B cell (primary cell): ENCODE measurements at regions not wholly inside any gene's neighbourhood (a gene's known extent, or its start where the extent isn't known, plus 50 kb on each side); places are given as distances from the start of the nearest gene placed in this dataset.

Experiments used
- ATAC-seq: fragments of 200-7000 bp; cut with Tn5 transposase; one replicate; pipeline ENCODE4 v1.10.0; 2021; ENCODE audit warnings: low read depth, mild to moderate bottlenecking, moderate number of reproducible peaks, moderate library complexity
- CTCF ChIA-PET: fragments of 350-600 bp; sonication (Branson Sonifier 250); formaldehyde crosslinking; loops from one replicate; lab custom pipeline; 2021; ENCODE audit warnings: antibody characterized with exemption, inconsistent platforms; lab: Charles Lee
- POLR2A ChIA-PET: fragments of 350-600 bp; sonication (Branson Sonifier 250); formaldehyde crosslinking; loops from one replicate; lab custom pipeline; 2021; ENCODE audit warnings: antibody characterized with exemption; lab: Charles Lee
- DNase-seq: peaks from one replicate; pipeline ENCODE4 v3.0.0; 2013
- H2AFZ ChIP-seq: 2 replicates; pipeline ENCODE4 v1.6.1; 2012; ENCODE audit warnings: mild to moderate bottlenecking, low read depth, low read length; ENCODE audit not compliant: insufficient read depth, poor library complexity, severe bottlenecking
- H3K27ac ChIP-seq, 2 donors: 1 replicate in 1 of 2; 2 replicates in 1 of 2; pipeline ENCODE4 v1.5.1; 2012 to 2013; ENCODE audit warnings: low read length in 2 of 2, mild to moderate bottlenecking in 2 of 2, moderate library complexity in 1 of 2
- H3K27me3 ChIP-seq, 4 experiments: fragments of 200-600 bp in 1 of 4; sonication (generic) in 1 of 4; replicated peaks in 1 of 4; 1 replicate in 2 of 4; 2 replicates in 2 of 4; pipeline versions ENCODE4 v1.6.1 to v1.7.0; 2013 to 2016; ENCODE audit warnings: low read length in 3 of 4, mild to moderate bottlenecking in 2 of 4, mixed read lengths in 1 of 4, moderate library complexity in 1 of 4; ENCODE audit not compliant: insufficient read depth in 4 of 4, control insufficient read depth in 3 of 4; ENCODE audit errors: control extremely low read depth in 1 of 4
- H3K36me3 ChIP-seq, 2 experiments: replicated peaks in 1 of 2; 1 replicate in 1 of 2; 2 replicates in 1 of 2; pipeline versions ENCODE4 v1.6.1 to v1.7.1; 2013; ENCODE audit warnings: low read length in 1 of 2; ENCODE audit not compliant: insufficient read depth in 2 of 2, control insufficient read depth in 1 of 2; ENCODE audit errors: control extremely low read depth in 1 of 2, extremely low read depth in 1 of 2
- H3K4me1 ChIP-seq, 2 donors: fragments of 200-600 bp in 1 of 2; sonication (generic) in 1 of 2; 1 replicate in 1 of 2; 2 replicates in 1 of 2; pipeline versions ENCODE4 v1.5.1 to v1.6.1; 2013 to 2017; ENCODE audit warnings: low read length in 2 of 2; ENCODE audit not compliant: control insufficient read depth in 2 of 2, insufficient read depth in 2 of 2
- H3K4me2 ChIP-seq: replicated peaks from 2 replicates; pipeline ENCODE3; 2012; ENCODE audit warnings: mild to moderate bottlenecking, low read depth, low read length; ENCODE audit not compliant: poor library complexity, severe bottlenecking
- H3K4me3 ChIP-seq, 5 experiments: fragments of 200-600 bp in 1 of 5; sonication (generic) in 1 of 5; 1 replicate in 3 of 5; 2 replicates in 2 of 5; pipeline versions ENCODE4 v1.5.1 to v1.7.0; 2011 to 2016; ENCODE audit warnings: low read length in 4 of 5, mild to moderate bottlenecking in 4 of 5, low read depth in 2 of 5, control low read depth in 1 of 5, moderate library complexity in 1 of 5; ENCODE audit not compliant: insufficient read depth in 1 of 5; ENCODE audit errors: control extremely low read depth in 1 of 5, extremely low read depth in 1 of 5
- H3K79me2 ChIP-seq: fragments of 200-600 bp; sonication (generic); one replicate; pipeline ENCODE4 v1.6.0; 2016; ENCODE audit warnings: low read length; ENCODE audit not compliant: control insufficient read depth, insufficient read depth
- H3K9ac ChIP-seq: fragments of 200-600 bp; sonication (generic); 2 replicates; pipeline ENCODE4 v1.6.1; 2017; ENCODE audit warnings: mild to moderate bottlenecking, low read length, moderate library complexity
- H3K9me3 ChIP-seq, 3 donors: one replicate each; pipeline versions ENCODE4 v1.6.1 to v1.7.1; 2013; ENCODE audit warnings: low read length in 2 of 3; ENCODE audit not compliant: control insufficient read depth in 2 of 3, insufficient read depth in 1 of 3; ENCODE audit errors: control extremely low read depth in 1 of 3
- H4K20me1 ChIP-seq: 2 replicates; pipeline ENCODE4 v1.6.0; 2012; ENCODE audit warnings: mild to moderate bottlenecking, low read length; ENCODE audit not compliant: insufficient read depth, control insufficient read depth, poor library complexity, severe bottlenecking
- H3K27ac Mint-ChIP-seq: one replicate; pipeline ENCODE4 v1.8.0; 2021; ENCODE audit warnings: mixed read lengths
- H3K27me3 Mint-ChIP-seq: one replicate; pipeline ENCODE4 v1.8.0; 2021; ENCODE audit warnings: mixed read lengths
- H3K4me1 Mint-ChIP-seq: one replicate; pipeline ENCODE4 v1.8.0; 2021; ENCODE audit warnings: mixed read lengths
- H3K4me3 Mint-ChIP-seq: one replicate; pipeline ENCODE4 v1.8.0; 2021; ENCODE audit warnings: mixed read lengths
- H3K9me3 Mint-ChIP-seq: one replicate; pipeline ENCODE4 v1.8.0; 2022; ENCODE audit warnings: mixed read lengths; ENCODE audit not compliant: insufficient read depth
- EZH2 ChIP-seq: IDR thresholded peaks from 2 replicates; pipeline ENCODE4 v1.6.1; 2012; ENCODE audit warnings: borderline replicate concordance, low read depth, mild to moderate bottlenecking, moderate library complexity, low read length; ENCODE audit not compliant: insufficient read depth, poor library complexity, severe bottlenecking
- WGBS: methylation state at CpG from one replicate; pipeline ENCODE4 v1.1.5; 2013; ENCODE audit warnings: missing lambda C conversion rate; ENCODE audit not compliant: insufficient coverage; 5-methylcytosine and 5-hydroxymethylcytosine counted together
- intact Hi-C: fragments of 100-400 bp; cut with micrococcal nuclease; formaldehyde crosslinking; loops from one replicate; pipeline ENCODE4 v1.10.0; 2022
- TF ChIP-seq, protein P1 (sequence below): fragments of 200-600 bp; IDR thresholded peaks from one replicate; pipeline ENCODE4 v1.8.0; 2022; ENCODE audit warnings: antibody characterized with exemption, mild to moderate bottlenecking

GRCh38 chr2:77939801-77940200, 417.6 kb upstream of the LRRTM4 start:
- intact Hi-C loops, result no loop called here
- no peak overlapping the region for H3K9ac ChIP-seq
- CTCF ChIA-PET, result no interaction called here
- no peak overlapping the region for H3K4me2 ChIP-seq
- no peaks in the 10 kb centered on the region for H4K20me1 ChIP-seq
- H3K79me2 ChIP-seq, result no peaks in the 10 kb centered on the region
- DNase-seq, result no peak
- H3K9me3 Mint-ChIP-seq, result peaks cover 4% of the 10 kb centered on the region
- no peak for TF ChIP-seq EZH2
- TF ChIP-seq, protein P1, sequence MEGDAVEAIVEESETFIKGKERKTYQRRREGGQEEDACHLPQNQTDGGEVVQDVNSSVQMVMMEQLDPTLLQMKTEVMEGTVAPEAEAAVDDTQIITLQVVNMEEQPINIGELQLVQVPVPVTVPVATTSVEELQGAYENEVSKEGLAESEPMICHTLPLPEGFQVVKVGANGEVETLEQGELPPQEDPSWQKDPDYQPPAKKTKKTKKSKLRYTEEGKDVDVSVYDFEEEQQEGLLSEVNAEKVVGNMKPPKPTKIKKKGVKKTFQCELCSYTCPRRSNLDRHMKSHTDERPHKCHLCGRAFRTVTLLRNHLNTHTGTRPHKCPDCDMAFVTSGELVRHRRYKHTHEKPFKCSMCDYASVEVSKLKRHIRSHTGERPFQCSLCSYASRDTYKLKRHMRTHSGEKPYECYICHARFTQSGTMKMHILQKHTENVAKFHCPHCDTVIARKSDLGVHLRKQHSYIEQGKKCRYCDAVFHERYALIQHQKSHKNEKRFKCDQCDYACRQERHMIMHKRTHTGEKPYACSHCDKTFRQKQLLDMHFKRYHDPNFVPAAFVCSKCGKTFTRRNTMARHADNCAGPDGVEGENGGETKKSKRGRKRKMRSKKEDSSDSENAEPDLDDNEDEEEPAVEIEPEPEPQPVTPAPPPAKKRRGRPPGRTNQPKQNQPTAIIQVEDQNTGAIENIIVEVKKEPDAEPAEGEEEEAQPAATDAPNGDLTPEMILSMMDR, result no peak
- H3K27me3 Mint-ChIP-seq, result no peaks in the 10 kb centered on the region
- no peaks in the 10 kb centered on the region for H3K9me3 ChIP-seq
- no peaks in the 10 kb centered on the region for H3K36me3 ChIP-seq
- no peak overlapping the region for H3K4me3 ChIP-seq
- H3K27ac Mint-ChIP-seq, result no peak overlapping the region
- no peak for ATAC-seq
- no peak overlapping the region for H2AFZ ChIP-seq
- no peaks in the 10 kb centered on the region for H3K4me1 Mint-ChIP-seq
- H3K27ac ChIP-seq, result no peak overlapping the region
- H3K4me1 ChIP-seq, result no peaks in the 10 kb centered on the region
- H3K4me3 Mint-ChIP-seq, result no peak overlapping the region
- POLR2A ChIA-PET, result no interaction called here
- no peaks in the 10 kb centered on the region for H3K27me3 ChIP-seq

DNA sequence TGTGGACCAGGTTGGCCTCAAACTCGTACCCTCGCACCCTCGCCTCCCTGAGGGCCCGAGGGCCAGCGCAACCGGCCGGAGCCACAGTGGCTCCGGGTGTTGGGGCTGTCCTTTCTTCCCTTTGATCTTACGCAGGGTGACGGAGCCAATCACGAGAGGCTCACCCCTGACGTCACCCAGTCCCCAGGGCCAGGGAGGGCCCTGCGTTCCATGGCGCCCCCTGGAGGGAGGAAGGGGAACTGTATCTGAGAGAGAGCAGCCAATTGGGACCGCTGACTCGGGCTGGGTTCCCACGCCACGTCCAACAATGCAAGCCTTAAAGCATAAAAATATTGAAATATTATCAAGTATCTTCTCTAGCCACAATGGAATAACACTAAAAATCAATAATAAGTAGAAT, 432.8 kb upstream of the LRRTM4 start:
- peaks cover 2% of the 10 kb centered on the region for H3K9me3 Mint-ChIP-seq
- CTCF ChIA-PET, result no interaction called here

More for the DNA sequence above, 432.8 kb upstream of the LRRTM4 start:
- no peak for DNase-seq
- intact Hi-C loops, result no loop called here
- Histone ChIP-seq H4K20me1 (no peaks in the 10 kb centered on the region), H3K79me2 (no peaks in the 10 kb centered on the region), H3K4me3 (no peak overlapping the region), H3K27ac (no peak overlapping the region), H3K4me1 (no peaks in the 10 kb centered on the region), H3K36me3 (no peaks in the 10 kb centered on the region), H3K27me3 (no peaks in the 10 kb centered on the region), H3K9me3 (peaks cover 0 to 7% (median 0%) of the 10 kb centered on the region in 3 donors), H3K9ac (no peak overlapping the region), H2AFZ (no peak overlapping the region), H3K4me2 (no peak overlapping the region)
- POLR2A ChIA-PET, result no interaction called here
- no peak overlapping the region for H3K4me3 Mint-ChIP-seq
- no peak for TF ChIP-seq EZH2
- TF ChIP-seq, protein P1, result no peak
- ATAC-seq, result no peak
- no peaks in the 10 kb centered on the region for H3K27me3 Mint-ChIP-seq
- no peak overlapping the region for H3K27ac Mint-ChIP-seq
- 95% methylated on average over 11 of the region's 18 CpGs for whole genome bisulfite sequencing
- no peaks in the 10 kb centered on the region for H3K4me1 Mint-ChIP-seq
